ENCODE measurements at regions not wholly inside any gene's neighbourhood (a gene's known extent, or its start where the extent isn't known, plus 50 kb on each side); places are given as distances from the start of the nearest gene placed in this dataset.
"Not testable (repeated sequence)": the region's sequence is repeated elsewhere in the genome, so short reads cannot be mapped to it uniquely, and the experiment has no call there.

DNA sequence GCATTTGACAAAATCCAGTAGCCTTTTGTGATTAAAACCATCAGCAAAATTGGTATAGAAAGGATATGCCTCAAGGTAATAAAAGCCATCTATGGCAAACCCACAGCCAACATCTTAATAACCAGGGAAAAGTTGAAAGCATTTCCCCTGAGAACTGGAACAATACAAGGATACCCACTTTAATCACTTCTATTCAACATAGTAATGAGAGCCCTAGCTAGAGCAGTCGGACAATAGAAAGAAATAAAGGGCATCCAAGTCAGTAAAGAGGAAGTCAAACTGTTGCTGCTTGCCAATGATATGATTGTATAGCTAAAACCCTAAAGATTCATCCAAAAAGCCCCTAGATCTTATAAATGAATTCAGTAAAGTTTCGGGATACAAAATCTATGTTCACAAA, 1510.3 kb downstream of the PCDH9 start:
- no peak overlapping the region for H3K4me3 ChIP-seq (ENCODE audit: low read depth, low read length)
- DNase-seq (ENCODE audit: low read depth, low spot score): no peak
- no peak for TF ChIP-seq CTCF (IDR thresholded peaks at IDR 0.05; ENCODE audit: insufficient read depth, low read length, missing control alignments)
- ChIA-PET CTCF (no interaction called here), POLR2A (no interaction called here)

DNA sequence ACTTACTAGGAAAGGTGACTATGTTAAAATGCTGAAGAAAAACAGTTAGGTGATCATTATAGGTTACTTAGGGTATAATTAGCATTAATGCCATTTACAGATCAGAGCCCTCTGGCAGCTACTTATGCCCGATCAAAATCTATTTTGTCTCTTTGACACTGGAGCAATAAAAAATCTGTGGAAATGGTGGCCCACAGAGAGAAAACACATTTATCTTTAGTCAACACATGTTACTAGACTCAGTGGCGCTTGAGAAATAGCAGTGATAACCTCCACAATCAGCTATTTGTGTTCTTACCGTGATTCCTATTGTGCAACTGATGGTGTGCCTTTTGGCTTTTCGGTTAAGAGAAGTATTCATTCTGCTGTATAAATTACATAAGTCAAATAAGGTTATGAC, 1519.6 kb downstream of the PCDH9 start:
- H3K4me3 ChIP-seq (ENCODE audit: low read depth, low read length): no peak overlapping the region
- POLR2A ChIA-PET: no interaction called here
- DNase-seq (ENCODE audit: low read depth, low spot score): no peak
- no peak for TF ChIP-seq CTCF (IDR thresholded peaks at IDR 0.05; ENCODE audit: insufficient read depth, low read length, missing control alignments)
- CTCF ChIA-PET: no interaction called here

DNA sequence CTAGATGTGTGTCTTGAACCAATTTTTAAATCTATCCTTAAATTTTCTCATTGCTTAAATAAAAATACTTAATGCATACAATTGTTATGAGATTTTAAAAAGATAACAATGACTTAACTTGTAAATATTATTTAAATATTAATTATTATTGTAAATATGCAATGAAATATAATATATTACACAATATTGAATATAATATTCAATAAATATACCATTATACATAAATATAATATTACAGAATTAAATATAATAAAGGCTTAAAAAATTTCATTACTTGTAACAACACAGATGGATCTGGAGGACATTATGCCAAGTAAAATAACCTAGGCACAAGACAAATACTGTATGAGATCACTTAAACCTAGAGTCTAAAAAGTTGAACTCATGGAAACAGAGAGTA, 1532.3 kb downstream of the PCDH9 start:
- POLR2A ChIA-PET: no interaction called here
- no peak for TF ChIP-seq CTCF (IDR thresholded peaks at IDR 0.05; ENCODE audit: insufficient read depth, low read length, missing control alignments)
- CTCF ChIA-PET: no interaction called here
- H3K4me3 ChIP-seq (ENCODE audit: low read depth, low read length): no peak overlapping the region
- no peak for DNase-seq (ENCODE audit: low read depth, low spot score)

DNA sequence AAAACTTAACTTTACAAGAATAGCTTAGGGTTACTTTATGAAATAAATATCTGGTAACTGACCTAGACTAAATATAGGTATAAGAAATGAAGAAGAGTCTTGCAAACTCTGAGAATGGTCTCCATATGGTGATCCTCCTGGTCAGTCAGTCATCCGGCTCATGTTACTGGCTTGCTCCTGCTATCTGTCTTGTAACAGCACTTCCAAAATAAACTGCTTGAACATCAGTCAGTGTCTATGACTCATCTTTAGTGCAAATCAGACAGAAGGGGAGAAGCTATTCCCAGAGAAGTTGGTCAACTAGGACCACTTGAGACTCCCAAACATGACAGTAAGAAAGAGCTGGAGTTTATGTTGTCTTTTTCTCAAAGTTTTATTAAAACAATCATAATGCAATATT, 1550.9 kb downstream of the PCDH9 start:
- ChIA-PET POLR2A (no interaction called here), CTCF (no interaction called here)
- no peak overlapping the region for H3K4me3 ChIP-seq (ENCODE audit: low read depth, low read length)
- no peak for DNase-seq (ENCODE audit: low read depth, low spot score)
- no peak for TF ChIP-seq CTCF (IDR thresholded peaks at IDR 0.05; ENCODE audit: insufficient read depth, low read length, missing control alignments)

DNA sequence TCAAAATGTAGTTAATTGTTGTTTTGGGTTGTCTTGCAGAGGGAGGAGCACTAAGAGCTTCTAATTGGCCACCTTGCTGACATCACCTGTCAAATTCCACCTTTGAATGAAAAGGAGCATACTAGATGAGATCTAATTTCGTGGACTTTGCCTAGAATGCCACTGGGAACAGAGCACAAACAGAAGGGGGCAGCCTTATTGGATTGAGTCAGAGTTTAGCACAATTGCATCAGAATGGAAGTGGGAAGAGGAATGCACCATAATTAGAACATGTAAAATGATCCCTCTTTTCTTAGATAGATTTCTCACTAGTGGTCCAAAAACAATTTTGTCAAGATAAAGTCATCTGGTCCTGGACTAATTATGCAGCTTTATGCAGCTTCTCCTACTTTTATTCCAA, 1552.2 kb downstream of the PCDH9 start:
- no peak for TF ChIP-seq CTCF (IDR thresholded peaks at IDR 0.05; ENCODE audit: insufficient read depth, low read length, missing control alignments)
- no peak overlapping the region for H3K4me3 ChIP-seq (ENCODE audit: low read depth, low read length)
- ChIA-PET POLR2A (no interaction called here), CTCF (interaction anchor here (1.3 to 1.4 kb wide), 2 partner anchors 12 to 22 kb away, joined by 3 to 5 read pairs; no protein-coding TSS in a partner anchor)
- DNase-seq (ENCODE audit: low read depth, low spot score): no peak

DNA sequence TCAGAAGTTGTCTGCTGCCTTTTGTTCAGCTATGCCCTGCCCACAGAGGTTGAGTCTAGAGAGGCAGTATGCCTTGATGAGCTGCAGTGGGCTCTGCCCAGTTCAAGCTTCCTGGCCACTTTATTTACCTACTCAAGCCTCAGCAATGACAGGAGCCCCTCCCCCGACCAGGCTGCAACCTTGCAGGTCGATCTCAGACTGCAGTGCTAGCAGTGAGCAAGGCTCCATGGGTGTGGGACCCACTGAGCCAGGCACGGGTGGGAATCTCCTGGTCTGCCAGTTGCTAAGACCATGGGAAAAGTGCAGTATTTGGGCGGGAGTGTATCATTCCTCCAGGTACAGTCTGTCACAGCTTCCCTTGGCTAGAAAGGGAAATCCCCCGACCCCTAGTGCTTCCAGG, 1554.8 kb downstream of the PCDH9 start:
- DNase-seq (ENCODE audit: low read depth, low spot score); H3K4me3 ChIP-seq (ENCODE audit: low read depth, low read length); POLR2A ChIA-PET; CTCF ChIA-PET: not testable (repeated sequence)

- no peak for DNase-seq (ENCODE audit: low read depth, low spot score)
- H3K4me3 ChIP-seq (ENCODE audit: low read depth, low read length): no peak overlapping the region
- TF ChIP-seq CTCF (IDR thresholded peaks at IDR 0.05; ENCODE audit: insufficient read depth, low read length, missing control alignments): no peak
- ChIA-PET POLR2A (no interaction called here), CTCF (no interaction called here)
Observed at GRCh38 chr13:65670014-65670625, 1560.0 kb downstream of the PCDH9 start.
